HG03520 (cell line): ENCODE measurements at regions not wholly inside any gene's neighbourhood (a gene's known extent, or its start where the extent isn't known, plus 50 kb on each side); places are given as distances from the start of the nearest gene placed in this dataset.

Experiments used
- ATAC-seq: cut with Tn5 transposase; IDR thresholded peaks from one replicate; pipeline ENCODE4 v1.9.1; 2021; ENCODE audit warnings: mild to moderate bottlenecking, moderate library complexity; ENCODE audit not compliant: unreplicated experiment

GRCh38 chr12:98244136-98244535 lies 271.3 kb upstream of the TMPO start:
- no peak for ATAC-seq

GRCh38 chr12:98253207-98254037 lies 262.0 kb upstream of the TMPO start:
- ATAC-seq, result no peak

- ATAC-seq, result no peak
Observed at GRCh38 chr12:98256830-98257229, 258.6 kb upstream of the TMPO start.

GRCh38 chr12:98259693-98260092 lies 255.7 kb upstream of the TMPO start:
- ATAC-seq, result no peak

GRCh38 chr12:98260276-98260675 lies 255.1 kb upstream of the TMPO start:
- ATAC-seq, result no peak

GRCh38 chr12:98262902-98263301 lies 252.5 kb upstream of the TMPO start:
- no peak for ATAC-seq

- peak; percentile 96 for ATAC-seq
Observed at GRCh38 chr12:98274430-98275130, 240.8 kb upstream of the TMPO start.

- peak; percentile 35 for ATAC-seq
Observed at GRCh38 chr12:98275131-98275475, 240.3 kb upstream of the TMPO start.

- no peak for ATAC-seq
Observed at GRCh38 chr12:98280152-98280551, 235.2 kb upstream of the TMPO start.

- ATAC-seq, result no peak
Observed at GRCh38 chr12:98280621-98281020, 234.8 kb upstream of the TMPO start.

- ATAC-seq, result no peak
Observed at GRCh38 chr12:98291828-98292227, 223.6 kb upstream of the TMPO start.

GRCh38 chr12:98294051-98294805 lies 221.2 kb upstream of the TMPO start:
- ATAC-seq, result no peak

GRCh38 chr12:98295681-98296080 lies 219.7 kb upstream of the TMPO start:
- no peak for ATAC-seq

- ATAC-seq, result no peak
Observed at GRCh38 chr12:98296462-98297079, 218.8 kb upstream of the TMPO start.

GRCh38 chr12:98297538-98297937 lies 217.9 kb upstream of the TMPO start:
- ATAC-seq, result no peak

GRCh38 chr12:98308141-98308540 lies 207.2 kb upstream of the TMPO start:
- ATAC-seq, result no peak

- ATAC-seq, result no peak
Observed at GRCh38 chr12:98317939-98318899, 197.2 kb upstream of the TMPO start.

- ATAC-seq, result no peak
Observed at GRCh38 chr12:98319716-98320425, 195.5 kb upstream of the TMPO start.

GRCh38 chr12:98325003-98325402 lies 190.4 kb upstream of the TMPO start:
- no peak for ATAC-seq
